H1 (cell line): ENCODE measurements at regions not wholly inside any gene's neighbourhood (a gene's known extent, or its start where the extent isn't known, plus 50 kb on each side); places are given as distances from the start of the nearest gene placed in this dataset.

Source experiments
- CTCF ChIA-PET: fragments of 300-600 bp; sonication (Branson Sonifier 250); formaldehyde crosslinking; loops from one replicate; lab custom pipeline; 2021; ENCODE audit not compliant: partially characterized antibody; lab: Charles Lee
- POLR2A ChIA-PET: fragments of 300-600 bp; sonication (Branson Sonifier 250); formaldehyde crosslinking; loops from one replicate; lab custom pipeline; 2021; ENCODE audit warnings: inconsistent platforms; ENCODE audit not compliant: partially characterized antibody; lab: Charles Lee
- DNase-seq, 2 experiments: peaks; one replicate each; pipeline versions ENCODE4 v3.0.0 to v3.0.0-alpha.2; 2010 to 2022; ENCODE audit warnings: low spot score in 2 of 2, low read depth in 1 of 2, mixed read lengths in 1 of 2
- FAIRE-seq: peaks from 2 replicates; lab custom pipeline; 2011; peaks lifted over from hg19 to GRCh38; lab: Jason Lieb, UNC
- H2AFZ ChIP-seq: 2 replicates; pipeline ENCODE4 v1.8.1; 2012; ENCODE audit warnings: low read length, inconsistent platforms
- H2AK5ac ChIP-seq: 2 replicates; pipeline ENCODE4 v1.6.1; 2013; ENCODE audit warnings: low read depth, low read length
- H2BK120ac ChIP-seq: replicated peaks from 2 replicates; pipeline ENCODE3; 2013; ENCODE audit warnings: low read depth, low read length, inconsistent platforms
- H2BK12ac ChIP-seq: 2 replicates; pipeline ENCODE4 v1.6.1; 2013; ENCODE audit warnings: low read depth, low read length
- H2BK15ac ChIP-seq: 2 replicates; pipeline ENCODE4 v1.6.1; 2013; ENCODE audit warnings: low read length
- H2BK20ac ChIP-seq: 2 replicates; pipeline ENCODE4 v1.6.1; 2013; ENCODE audit warnings: low read length
- H2BK5ac ChIP-seq: 2 replicates; pipeline ENCODE4 v1.6.1; 2013; ENCODE audit warnings: low read depth, low read length
- H3K14ac ChIP-seq: 2 replicates; pipeline ENCODE4 v1.6.1; 2013; ENCODE audit warnings: inconsistent platforms; ENCODE audit not compliant: insufficient read length
- H3K18ac ChIP-seq: 2 replicates; pipeline ENCODE4 v1.6.1; 2013; ENCODE audit warnings: low read length; ENCODE audit errors: extremely low read depth
- H3K23ac ChIP-seq: 2 replicates; pipeline ENCODE4 v1.6.1; 2013; ENCODE audit warnings: inconsistent platforms; ENCODE audit not compliant: insufficient read length
- H3K23me2 ChIP-seq: 2 replicates; pipeline ENCODE4 v1.6.1; 2013; ENCODE audit warnings: low read depth, low read length
- H3K27ac ChIP-seq: 2 replicates; pipeline ENCODE4 v1.6.1; 2011; ENCODE audit warnings: low read depth, low read length, inconsistent platforms
- H3K27me3 ChIP-seq, 4 experiments: replicated peaks in 1 of 4; 1 replicate in 1 of 4; 2 replicates in 3 of 4; pipeline versions ENCODE4 v1.6.1 to v1.8.1; 2011 to 2013; ENCODE audit warnings: low read length in 3 of 4, mild to moderate bottlenecking in 3 of 4, inconsistent platforms in 2 of 4, mixed read lengths in 2 of 4, moderate library complexity in 1 of 4; ENCODE audit not compliant: control insufficient read depth in 3 of 4, insufficient read depth in 3 of 4; ENCODE audit errors: extremely low read depth in 1 of 4
- H3K36me3 ChIP-seq, 4 experiments: 2 replicates each; pipeline versions ENCODE4 v1.6.1 to v1.8.1; 2011 to 2013; ENCODE audit warnings: mild to moderate bottlenecking in 4 of 4, low read length in 3 of 4, moderate library complexity in 2 of 4, control low read depth in 1 of 4, inconsistent platforms in 1 of 4; ENCODE audit not compliant: insufficient read depth in 4 of 4, control insufficient read depth in 2 of 4
- H3K4ac ChIP-seq: replicated peaks from 2 replicates; pipeline ENCODE3; 2013; ENCODE audit warnings: low read length, low read depth, mixed read lengths, inconsistent platforms; ENCODE audit not compliant: insufficient read length
- H3K4me1 ChIP-seq, 4 experiments: replicated peaks in 1 of 4; 1 replicate in 1 of 4; 2 replicates in 3 of 4; pipeline versions ENCODE4 v1.6.1 to v1.8.1; 2011 to 2013; ENCODE audit warnings: low read length in 3 of 4, inconsistent platforms in 2 of 4, mixed read lengths in 1 of 4; ENCODE audit not compliant: insufficient read depth in 4 of 4, control insufficient read depth in 3 of 4
- H3K4me2 ChIP-seq, 2 experiments: 2 replicates each; pipeline versions ENCODE4 v1.6.1 to v1.8.1; 2011 to 2013; ENCODE audit warnings: low read depth in 2 of 2, low read length in 2 of 2, control low read depth in 1 of 2, inconsistent platforms in 1 of 2, mild to moderate bottlenecking in 1 of 2; ENCODE audit not compliant: insufficient read depth in 1 of 2
- H3K4me3 ChIP-seq, 4 experiments: fragments of 200-600, 300-600 bp in 1 of 4; sonication (generic), shearing (Covaris generic), sonication (Bioruptor Twin) in 1 of 4; 2 replicates each; pipeline versions ENCODE4 v1.5.1 to v1.8.1; 2011 to 2016; ENCODE audit warnings: low read length in 4 of 4, low read depth in 3 of 4, control low read depth in 2 of 4, inconsistent platforms in 2 of 4, mild to moderate bottlenecking in 2 of 4, mixed read lengths in 1 of 4, moderate library complexity in 1 of 4; ENCODE audit not compliant: insufficient read depth in 2 of 4; ENCODE audit errors: extremely low read depth in 1 of 4
- H3K56ac ChIP-seq: replicated peaks from 2 replicates; pipeline ENCODE3; 2013; ENCODE audit warnings: low read depth, mild to moderate bottlenecking, mixed read lengths, low read length, inconsistent platforms; ENCODE audit not compliant: insufficient read length
- H3K79me1 ChIP-seq: 2 replicates; pipeline ENCODE4 v1.6.1; 2013; ENCODE audit warnings: low read depth, low read length, control low read depth
- H3K79me2 ChIP-seq, 2 experiments: 2 replicates each; pipeline versions ENCODE4 v1.6.1 to v1.8.1; 2012 to 2013; ENCODE audit warnings: low read length in 2 of 2, mild to moderate bottlenecking in 2 of 2, inconsistent platforms in 1 of 2; ENCODE audit not compliant: insufficient read depth in 2 of 2, control insufficient read depth in 1 of 2
- H3K9ac ChIP-seq, 4 experiments: replicated peaks in 1 of 4; 1 replicate in 1 of 4; 2 replicates in 3 of 4; pipeline versions ENCODE4 v1.6.1 to v1.8.1; 2011 to 2013; ENCODE audit warnings: low read depth in 3 of 4, low read length in 3 of 4, control low read depth in 2 of 4, mild to moderate bottlenecking in 2 of 4, moderate library complexity in 2 of 4, inconsistent platforms in 1 of 4; ENCODE audit errors: extremely low read depth in 1 of 4
- H3K9me3 ChIP-seq, 2 experiments: 2 replicates each; pipeline versions ENCODE4 v1.6.1 to v1.8.1; 2012 to 2013; ENCODE audit warnings: mild to moderate bottlenecking in 2 of 2, moderate library complexity in 2 of 2, control low read depth in 1 of 2, inconsistent platforms in 1 of 2, low read depth in 1 of 2, low read length in 1 of 2, mixed read lengths in 1 of 2; ENCODE audit not compliant: insufficient read depth in 2 of 2
- H4K20me1 ChIP-seq, 2 experiments: replicated peaks in 1 of 2; 2 replicates each; pipeline versions ENCODE3 to v1.8.1; 2011 to 2013; ENCODE audit warnings: inconsistent platforms in 2 of 2, low read length in 2 of 2, mild to moderate bottlenecking in 1 of 2; ENCODE audit not compliant: insufficient read depth in 2 of 2, control insufficient read depth in 1 of 2
- H4K5ac ChIP-seq: 2 replicates; pipeline ENCODE4 v1.6.1; 2013; ENCODE audit warnings: low read length, low read depth, mixed read lengths, inconsistent platforms; ENCODE audit not compliant: insufficient read length
- H4K8ac ChIP-seq: 2 replicates; pipeline ENCODE4 v1.8.0; 2013; ENCODE audit warnings: mild to moderate bottlenecking, moderate library complexity, low read length, inconsistent platforms; ENCODE audit not compliant: insufficient read depth; ENCODE audit errors: extremely low read depth
- H4K91ac ChIP-seq: replicated peaks from 2 replicates; pipeline ENCODE3; 2013; ENCODE audit warnings: low read length, mixed read lengths, inconsistent platforms; ENCODE audit not compliant: insufficient read length
- ASH2L ChIP-seq: fragments of 200-600, 300-600 bp; sonication (generic); IDR thresholded peaks from one replicate; pipeline ENCODE4 v1.7.1; 2017; ENCODE audit warnings: low read length
- CHD1 ChIP-seq: IDR thresholded peaks from 2 replicates; pipeline ENCODE4 v1.6.1; 2012; ENCODE audit warnings: low read depth, low read length, improper control_type of control experiment
- CTBP2 ChIP-seq: IDR thresholded peaks from 2 replicates; pipeline ENCODE4 v1.7.0; 2011; ENCODE audit warnings: borderline replicate concordance, mild to moderate bottlenecking, moderate library complexity, mixed read lengths, low read length; ENCODE audit not compliant: insufficient read depth, insufficient read length
- EGR1 ChIP-seq: IDR thresholded peaks from 2 replicates; pipeline ENCODE4 v1.6.1; 2011; ENCODE audit warnings: low read depth, low read length, borderline replicate concordance
- FOSL1 ChIP-seq: IDR thresholded peaks from 2 replicates; pipeline ENCODE4 v1.6.1; 2011; ENCODE audit warnings: mild to moderate bottlenecking, low read depth, low read length, moderate library complexity; ENCODE audit not compliant: insufficient read depth
- GABPA ChIP-seq: IDR thresholded peaks from 2 replicates; pipeline ENCODE4 v1.6.1; 2011; ENCODE audit warnings: mild to moderate bottlenecking, low read length, moderate library complexity, borderline replicate concordance; ENCODE audit not compliant: insufficient read depth
- MAFK ChIP-seq: IDR thresholded peaks from 2 replicates; pipeline ENCODE4 v1.6.1; 2012; ENCODE audit warnings: low read depth, mild to moderate bottlenecking, improper control_type of control experiment, low read length
- RBBP5 ChIP-seq: IDR thresholded peaks from 2 replicates; pipeline ENCODE4 v1.7.1; 2012; ENCODE audit warnings: low read depth, mild to moderate bottlenecking, inconsistent platforms, low read length, moderate library complexity, borderline replicate concordance
- SIN3A ChIP-seq, 2 experiments: IDR thresholded peaks in 1 of 2; conservative IDR thresholded peaks in 1 of 2; 2 replicates each; pipeline ENCODE4 v1.6.1; 2011 to 2012; ENCODE audit warnings: low read length in 2 of 2, improper control_type of control experiment in 1 of 2, low read depth in 1 of 2, mild to moderate bottlenecking in 1 of 2
- TAF7 ChIP-seq: optimal IDR thresholded peaks from 2 replicates; pipeline ENCODE3; 2011; ENCODE audit warnings: low read depth, mild to moderate bottlenecking, inconsistent platforms, low read length, moderate library complexity, borderline replicate concordance
- TEAD4 ChIP-seq: IDR thresholded peaks from 2 replicates; pipeline ENCODE4 v1.6.1; 2012; ENCODE audit warnings: low read depth, low read length, inconsistent platforms, mixed read lengths
- ZNF274 ChIP-seq: IDR thresholded peaks from 2 replicates; pipeline ENCODE4 v1.7.0; 2012; ENCODE audit warnings: low read length, borderline replicate concordance; ENCODE audit errors: extremely low read depth
- WGBS, 2 experiments: shearing (Covaris generic) in 1 of 2; methylation state at CpG; one replicate each; pipeline versions ENCODE4 v1.1.6 to v1.1.7; 2013 to 2015; ENCODE audit warnings: low lambda C conversion rate in 2 of 2, mixed read lengths in 2 of 2, inconsistent platforms in 1 of 2, low coverage in 1 of 2, missing lambda C conversion rate in 1 of 2; ENCODE audit not compliant: insufficient replicate concordance in 2 of 2, insufficient coverage in 1 of 2, insufficient read length in 1 of 2; ENCODE audit errors: extremely low coverage in 1 of 2, missing lambda C conversion rate in 1 of 2; 5-methylcytosine and 5-hydroxymethylcytosine counted together
- TF ChIP-seq, protein P1 (sequence below): IDR thresholded peaks from 2 replicates; pipeline ENCODE4 v1.6.1; 2011; ENCODE audit warnings: low read depth, mild to moderate bottlenecking, low read length; ENCODE audit not compliant: insufficient read depth
- TF ChIP-seq, protein P2 (sequence below): IDR thresholded peaks from 2 replicates; pipeline ENCODE4 v1.6.1; 2012; ENCODE audit warnings: inconsistent platforms

DNA sequence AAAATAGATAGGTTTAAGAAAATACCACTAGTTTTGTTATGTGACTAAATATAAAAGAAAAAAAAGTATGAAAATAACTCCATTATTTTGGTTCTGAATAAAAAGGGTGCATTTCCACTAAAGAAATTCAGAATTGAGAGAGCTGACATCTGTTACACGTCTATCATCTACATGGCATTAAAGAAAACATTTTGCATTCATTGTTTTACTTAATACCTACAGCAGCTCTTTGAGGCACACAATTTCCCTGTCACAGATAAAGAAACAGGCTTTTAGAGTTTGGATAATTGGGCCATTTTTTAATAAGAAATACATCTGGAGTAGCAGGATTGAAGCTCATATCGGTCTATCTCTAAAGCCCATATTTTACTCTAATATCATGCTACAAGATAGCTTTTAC is 145.7 kb upstream of the LUZP2 start:
- H3K18ac ChIP-seq = no peak overlapping the region
- H3K4me1 ChIP-seq = no peaks in the 10 kb centered on the region
- H3K9me3 ChIP-seq = no peaks in the 10 kb centered on the region
- DNase-seq (no peak), FAIRE-seq (no peak)
- no peak overlapping the region for H4K5ac ChIP-seq
- H4K8ac ChIP-seq = no peak overlapping the region
- H2BK120ac ChIP-seq = no peak overlapping the region
- ChIA-PET POLR2A (no interaction called here), CTCF (no interaction called here)
- no peak overlapping the region for H3K4ac ChIP-seq
- H3K23ac ChIP-seq = no peak overlapping the region
- no peak overlapping the region for H3K4me2 ChIP-seq
- H3K4me3 ChIP-seq = no peak overlapping the region
- no peak overlapping the region for H2BK12ac ChIP-seq
- H3K27me3 ChIP-seq = no peaks in the 10 kb centered on the region
- no peaks in the 10 kb centered on the region for H3K36me3 ChIP-seq
- H3K14ac ChIP-seq = no peak overlapping the region
- H3K27ac ChIP-seq = no peak overlapping the region
- no peaks in the 10 kb centered on the region for H3K79me2 ChIP-seq
- no peak overlapping the region for H2BK5ac ChIP-seq
- no peak overlapping the region for H2AK5ac ChIP-seq
- no peak overlapping the region for H3K56ac ChIP-seq
- H2AFZ ChIP-seq = no peak overlapping the region
- H2BK20ac ChIP-seq = no peak overlapping the region
- no peaks in the 10 kb centered on the region; the same call in 1 of the 2 replicates for H3K23me2 ChIP-seq
- no peaks in the 10 kb centered on the region for H3K79me1 ChIP-seq
- H2BK15ac ChIP-seq = no peak overlapping the region
- 70% methylated on average over 2 of the region's 2 CpGs; no CpG with 5 or more reads in 1 of the 2 experiments for WGBS, 2 experiments
- no peaks in the 10 kb centered on the region for H4K20me1 ChIP-seq
- H4K91ac ChIP-seq = no peak overlapping the region
- no peak overlapping the region for H3K9ac ChIP-seq
- no peak for TF ChIP-seq TEAD4
- no peak for TF ChIP-seq SIN3A (conservative IDR thresholded peaks at IDR 0.05 in 1 of 2, IDR thresholded peaks at IDR 0.05 in 1 of 2; ENCODE audit: low read depth in 1 of 2, low read length in 2 of 2)
- no peak for TF ChIP-seq RBBP5
- TF ChIP-seq FOSL1 = no peak
- TF ChIP-seq, protein P1, sequence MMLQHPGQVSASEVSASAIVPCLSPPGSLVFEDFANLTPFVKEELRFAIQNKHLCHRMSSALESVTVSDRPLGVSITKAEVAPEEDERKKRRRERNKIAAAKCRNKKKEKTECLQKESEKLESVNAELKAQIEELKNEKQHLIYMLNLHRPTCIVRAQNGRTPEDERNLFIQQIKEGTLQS = no peak
- no peak for TF ChIP-seq ZNF274
- TF ChIP-seq CHD1 = no peak
- no peak for TF ChIP-seq TAF7
- no peak for TF ChIP-seq CTBP2
- no peak for TF ChIP-seq EGR1
- no peak for TF ChIP-seq MAFK
- TF ChIP-seq GABPA = no peak
- TF ChIP-seq, protein P2, sequence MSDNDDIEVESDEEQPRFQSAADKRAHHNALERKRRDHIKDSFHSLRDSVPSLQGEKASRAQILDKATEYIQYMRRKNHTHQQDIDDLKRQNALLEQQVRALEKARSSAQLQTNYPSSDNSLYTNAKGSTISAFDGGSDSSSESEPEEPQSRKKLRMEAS = no peak
- no peak for TF ChIP-seq ASH2L
